ENCODE measurements at regions not wholly inside any gene's neighbourhood (a gene's known extent, or its start where the extent isn't known, plus 50 kb on each side); places are given as distances from the start of the nearest gene placed in this dataset.

DNA sequence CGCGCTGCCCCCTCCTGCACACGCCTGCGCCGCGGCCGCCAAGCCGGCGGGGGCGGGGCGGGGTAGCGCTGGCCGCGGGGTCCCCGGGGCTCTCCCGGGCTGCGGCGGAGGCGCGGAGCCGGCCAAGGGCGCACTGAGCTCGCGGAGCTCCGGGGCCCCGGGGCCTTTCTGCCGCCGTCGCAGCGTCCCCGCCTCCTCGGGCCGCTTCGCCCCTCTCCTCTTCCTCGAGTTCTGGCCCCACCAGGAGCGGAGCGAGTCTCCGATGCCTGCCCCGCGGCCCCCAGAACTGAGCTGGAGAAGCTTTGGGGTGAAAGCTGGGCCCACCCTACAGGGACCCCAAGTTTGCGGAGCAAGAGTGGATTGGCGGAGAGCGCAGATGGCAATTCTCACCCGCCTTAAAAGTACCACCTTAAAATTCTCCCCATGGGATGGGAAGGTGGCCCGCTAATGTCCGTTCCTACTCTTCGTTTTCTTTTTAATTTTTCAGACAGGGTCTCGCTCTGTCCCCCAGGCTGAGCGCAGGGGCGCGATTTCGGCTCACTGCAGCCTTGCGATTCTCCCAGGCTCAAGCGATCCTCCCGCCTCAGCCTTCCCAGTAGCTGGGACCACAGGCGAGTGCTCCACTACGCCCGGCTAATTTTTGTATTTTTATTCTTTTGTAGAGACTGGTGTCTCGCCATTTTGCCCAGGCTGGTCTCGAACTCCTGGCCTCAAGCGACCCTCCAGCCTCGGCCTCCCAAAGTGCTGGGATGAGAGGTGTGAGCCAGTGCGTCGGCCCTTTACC lies 129.6 kb downstream of the NDUFA12 start:
- Mint-ChIP-seq H3K27me3 (peaks cover 31% of the 10 kb centered on the region), H3K4me3 (peak overlapping the region; percentile 85), H3K27ac (peak overlapping the region; percentile 61), H3K4me1 (peaks cover 42% of the 10 kb centered on the region), H3K36me3 (ENCODE audit: low read depth) (no peaks in the 10 kb centered on the region), H3K9me3 (no peaks in the 10 kb centered on the region)
- ATAC-seq (ENCODE audit: low read depth), result no peak
- ChIA-PET CTCF (interaction anchor here (0.6 to 4.6 kb wide), 14 partner anchors 8 to 327 kb away, joined by 3 to 62 read pairs (median 10); no protein-coding TSS in a partner anchor), POLR2A (interaction anchor here (0.8 to 4.1 kb wide), 6 partner anchors 43 to 224 kb away, joined by 3 to 44 read pairs (median 13); partner anchors contain the start of gene TMCC3)
- peak; percentile 44 for DNase-seq
- intact Hi-C loops (cut with micrococcal nuclease), result loop anchor here (2.0 kb wide), 1 partner anchor 725 kb away; the partner anchor contains the start of gene PLXNC1
- TF ChIP-seq, protein P1, sequence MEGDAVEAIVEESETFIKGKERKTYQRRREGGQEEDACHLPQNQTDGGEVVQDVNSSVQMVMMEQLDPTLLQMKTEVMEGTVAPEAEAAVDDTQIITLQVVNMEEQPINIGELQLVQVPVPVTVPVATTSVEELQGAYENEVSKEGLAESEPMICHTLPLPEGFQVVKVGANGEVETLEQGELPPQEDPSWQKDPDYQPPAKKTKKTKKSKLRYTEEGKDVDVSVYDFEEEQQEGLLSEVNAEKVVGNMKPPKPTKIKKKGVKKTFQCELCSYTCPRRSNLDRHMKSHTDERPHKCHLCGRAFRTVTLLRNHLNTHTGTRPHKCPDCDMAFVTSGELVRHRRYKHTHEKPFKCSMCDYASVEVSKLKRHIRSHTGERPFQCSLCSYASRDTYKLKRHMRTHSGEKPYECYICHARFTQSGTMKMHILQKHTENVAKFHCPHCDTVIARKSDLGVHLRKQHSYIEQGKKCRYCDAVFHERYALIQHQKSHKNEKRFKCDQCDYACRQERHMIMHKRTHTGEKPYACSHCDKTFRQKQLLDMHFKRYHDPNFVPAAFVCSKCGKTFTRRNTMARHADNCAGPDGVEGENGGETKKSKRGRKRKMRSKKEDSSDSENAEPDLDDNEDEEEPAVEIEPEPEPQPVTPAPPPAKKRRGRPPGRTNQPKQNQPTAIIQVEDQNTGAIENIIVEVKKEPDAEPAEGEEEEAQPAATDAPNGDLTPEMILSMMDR (IDR thresholded peaks at IDR 0.05), result no peak

- peak; percentile 70 for ATAC-seq (ENCODE audit: low read depth)
- POLR2A ChIA-PET, result interaction anchor here (0.8 to 4.1 kb wide), 6 partner anchors 43 to 223 kb away, joined by 3 to 44 read pairs (median 13); partner anchors contain the start of gene TMCC3
- Mint-ChIP-seq H3K9me3 (no peaks in the 10 kb centered on the region), H3K4me3 (peak overlapping the region; percentile 73), H3K27ac (no peak overlapping the region), H3K36me3 (ENCODE audit: low read depth) (no peaks in the 10 kb centered on the region), H3K4me1 (peaks cover 42% of the 10 kb centered on the region), H3K27me3 (peaks cover 26% of the 10 kb centered on the region)
- intact Hi-C loops (cut with micrococcal nuclease), result no loop called here
- TF ChIP-seq, protein P1 (IDR thresholded peaks at IDR 0.05), result no peak
- CTCF ChIA-PET, result interaction anchor here (0.6 to 4.6 kb wide), 10 partner anchors 8 to 327 kb away, joined by 3 to 62 read pairs (median 11); no protein-coding TSS in a partner anchor
- peak; percentile 42 for DNase-seq
Observed at GRCh38 chr12:94872971-94873733, 130.3 kb downstream of the NDUFA12 start.

GRCh38 chr12:94872671-94872970 lies 130.9 kb downstream of the NDUFA12 start:
- DNase-seq (no peak), ATAC-seq (ENCODE audit: low read depth) (peak; percentile 12)
- CTCF ChIA-PET, result interaction anchor here (0.8 to 4.6 kb wide), 5 partner anchors 7 to 152 kb away, joined by 3 to 62 read pairs (median 5); no protein-coding TSS in a partner anchor
- peaks cover 26% of the 10 kb centered on the region for H3K27me3 Mint-ChIP-seq
- H3K9me3 Mint-ChIP-seq, result no peaks in the 10 kb centered on the region
- no peaks in the 10 kb centered on the region for H3K36me3 Mint-ChIP-seq (ENCODE audit: low read depth)
- H3K27ac Mint-ChIP-seq, result no peak overlapping the region
- peak overlapping the region; percentile 73 for H3K4me3 Mint-ChIP-seq
- H3K4me1 Mint-ChIP-seq, result peaks cover 42% of the 10 kb centered on the region
- TF ChIP-seq, protein P1 (IDR thresholded peaks at IDR 0.05), result no peak
- POLR2A ChIA-PET, result interaction anchor here (1.5 to 4.1 kb wide), 4 partner anchors 42 to 151 kb away, joined by 4 to 44 read pairs (median 24); no protein-coding TSS in a partner anchor
- intact Hi-C loops (cut with micrococcal nuclease), result no loop called here

DNA sequence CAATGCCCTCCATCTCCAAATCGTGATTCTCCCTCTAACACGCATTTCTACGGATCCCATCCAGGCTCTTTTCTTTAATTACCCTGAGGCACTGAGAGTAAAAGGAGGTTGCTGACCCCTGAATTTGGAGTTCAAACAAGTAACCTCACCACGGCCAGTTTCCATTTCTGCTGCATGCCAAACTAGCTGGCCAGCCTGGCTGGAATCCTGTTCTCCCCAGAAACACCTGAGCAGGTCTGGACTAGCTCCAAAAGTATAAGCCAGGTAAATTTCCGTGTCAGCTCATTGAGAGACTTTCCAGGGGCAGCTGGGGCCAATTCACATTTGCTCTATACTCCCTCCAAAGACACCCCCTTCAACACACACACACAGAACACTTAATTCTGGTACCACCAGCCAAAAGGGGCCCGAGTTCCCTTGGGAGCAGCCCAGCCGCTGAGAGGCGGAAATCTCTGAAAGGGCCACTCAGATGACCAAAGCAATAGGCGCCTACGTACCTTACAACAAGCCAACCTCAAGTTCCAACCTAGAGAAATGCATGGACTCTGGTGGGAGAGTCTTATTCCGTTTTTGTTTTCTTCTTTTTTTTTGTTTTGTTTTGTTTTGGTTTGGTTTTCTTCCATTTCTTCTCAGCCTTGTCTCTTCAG lies 131.4 kb downstream of the NDUFA12 start:
- intact Hi-C loops (cut with micrococcal nuclease), result no loop called here
- no peaks in the 10 kb centered on the region for H3K36me3 Mint-ChIP-seq (ENCODE audit: low read depth)
- no peaks in the 10 kb centered on the region for H3K9me3 Mint-ChIP-seq
- H3K4me1 Mint-ChIP-seq, result peaks cover 42% of the 10 kb centered on the region
- ATAC-seq (ENCODE audit: low read depth) (no peak), DNase-seq (no peak)
- TF ChIP-seq, protein P1 (IDR thresholded peaks at IDR 0.05), result no peak
- H3K27me3 Mint-ChIP-seq, result peaks cover 26% of the 10 kb centered on the region
- CTCF ChIA-PET, result interaction anchor here (0.8 to 4.6 kb wide), 3 partner anchors 54 to 151 kb away, joined by 3 to 62 read pairs (median 31); no protein-coding TSS in a partner anchor
- POLR2A ChIA-PET, result interaction anchor here (3.8 to 4.1 kb wide), 3 partner anchors 41 to 103 kb away, joined by 22 to 44 read pairs (median 26); no protein-coding TSS in a partner anchor
- H3K27ac Mint-ChIP-seq, result no peak overlapping the region
- H3K4me3 Mint-ChIP-seq, result peak overlapping the region; percentile 73
